CD14-positive monocyte (primary cell): ENCODE measurements at regions not wholly inside any gene's neighbourhood (a gene's known extent, or its start where the extent isn't known, plus 50 kb on each side); places are given as distances from the start of the nearest gene placed in this dataset.

ENCODE experiments used
- DNase-seq, 3 donors: peaks; one replicate each; pipeline ENCODE4 v3.0.0-alpha.2; 2011 to 2022
- H2AFZ ChIP-seq: 2 replicates; pipeline ENCODE4 v1.6.0; 2012; ENCODE audit warnings: mild to moderate bottlenecking, low read depth, low read length, inconsistent platforms; ENCODE audit not compliant: insufficient read depth, poor library complexity, severe bottlenecking
- H3K27ac ChIP-seq, 2 donors: 1 replicate in 1 of 2; 2 replicates in 1 of 2; pipeline ENCODE4 v1.5.1; 2012 to 2013; ENCODE audit warnings: low read length in 2 of 2, control low read depth in 1 of 2, inconsistent platforms in 1 of 2, low read depth in 1 of 2, mild to moderate bottlenecking in 1 of 2
- H3K27me3 ChIP-seq, 2 donors: one replicate each; pipeline versions ENCODE4 v1.6.0 to v1.6.1; 2011 to 2013; ENCODE audit warnings: low read length in 2 of 2; ENCODE audit not compliant: control insufficient read depth in 2 of 2, insufficient read depth in 2 of 2
- H3K36me3 ChIP-seq, 2 donors: replicated peaks in 1 of 2; 1 replicate in 1 of 2; 2 replicates in 1 of 2; pipeline versions ENCODE4 v1.5.1 to v1.6.1; 2012 to 2013; ENCODE audit warnings: low read length in 2 of 2, control low read depth in 1 of 2, inconsistent platforms in 1 of 2, mild to moderate bottlenecking in 1 of 2; ENCODE audit not compliant: insufficient read depth in 2 of 2, control insufficient read depth in 1 of 2
- H3K4me1 ChIP-seq, 2 donors: 1 replicate in 1 of 2; 2 replicates in 1 of 2; pipeline versions ENCODE4 v1.5.1 to v1.6.1; 2012 to 2013; ENCODE audit warnings: low read length in 2 of 2, control low read depth in 1 of 2, inconsistent platforms in 1 of 2, mild to moderate bottlenecking in 1 of 2, moderate library complexity in 1 of 2; ENCODE audit not compliant: insufficient read depth in 2 of 2, control insufficient read depth in 1 of 2
- H3K4me2 ChIP-seq: replicated peaks from 2 replicates; pipeline ENCODE3; 2012; ENCODE audit warnings: low read length, moderate library complexity, mild to moderate bottlenecking; ENCODE audit not compliant: poor library complexity, severe bottlenecking; ENCODE audit errors: extremely low read depth
- H3K4me3 ChIP-seq, 3 experiments: fragments of 200-600 bp in 1 of 3; sonication (generic) in 1 of 3; replicated peaks in 1 of 3; 1 replicate in 2 of 3; 2 replicates in 1 of 3; pipeline ENCODE4 v1.5.1; 2011 to 2013; ENCODE audit warnings: low read length in 3 of 3, mild to moderate bottlenecking in 3 of 3, control low read depth in 2 of 3, low read depth in 2 of 3, inconsistent platforms in 1 of 3, moderate library complexity in 1 of 3
- H3K79me2 ChIP-seq: 2 replicates; pipeline ENCODE4 v1.6.0; 2012; ENCODE audit warnings: mild to moderate bottlenecking, control low read depth, inconsistent platforms, low read length, moderate library complexity; ENCODE audit not compliant: insufficient read depth
- H3K9ac ChIP-seq: 2 replicates; pipeline ENCODE4 v1.6.0; 2017; ENCODE audit warnings: low read length, mild to moderate bottlenecking; ENCODE audit not compliant: insufficient read depth, poor library complexity, severe bottlenecking
- H3K9me3 ChIP-seq, 2 donors: replicated peaks in 1 of 2; 1 replicate in 1 of 2; 2 replicates in 1 of 2; pipeline versions ENCODE4 v1.5.1 to v1.6.1; 2012 to 2013; ENCODE audit warnings: low read length in 2 of 2, control low read depth in 1 of 2; ENCODE audit not compliant: control insufficient read depth in 1 of 2, insufficient read depth in 1 of 2
- H4K20me1 ChIP-seq: 2 replicates; pipeline ENCODE4 v1.6.0; 2012; ENCODE audit warnings: mild to moderate bottlenecking, low read length, control low read depth, moderate library complexity; ENCODE audit not compliant: insufficient read depth
- H3K27ac Mint-ChIP-seq, 7 donors: one replicate each; pipeline ENCODE4 v1.8.0; 2020; ENCODE audit warnings: mild to moderate bottlenecking in 7 of 7, mixed read lengths in 7 of 7, moderate library complexity in 6 of 7, inconsistent platforms in 2 of 7
- H3K27me3 Mint-ChIP-seq, 3 donors: one replicate each; pipeline ENCODE4 v1.8.0; 2021 to 2022; ENCODE audit warnings: low read depth in 3 of 3, mild to moderate bottlenecking in 3 of 3, mixed read lengths in 3 of 3, moderate library complexity in 3 of 3, inconsistent platforms in 1 of 3
- H3K36me3 Mint-ChIP-seq, 2 donors: one replicate each; pipeline ENCODE4 v1.8.0; 2020; ENCODE audit warnings: mixed read lengths in 2 of 2, inconsistent platforms in 1 of 2, mild to moderate bottlenecking in 1 of 2
- H3K4me1 Mint-ChIP-seq: one replicate; pipeline ENCODE4 v1.8.0; 2020; ENCODE audit warnings: mild to moderate bottlenecking, mixed read lengths
- H3K4me3 Mint-ChIP-seq, 2 donors: one replicate each; pipeline ENCODE4 v1.8.0; 2020; ENCODE audit warnings: mild to moderate bottlenecking in 2 of 2, mixed read lengths in 2 of 2, moderate library complexity in 1 of 2
- H3K9me3 Mint-ChIP-seq, 7 donors: one replicate each; pipeline ENCODE4 v1.8.0; 2020 to 2022; ENCODE audit warnings: mixed read lengths in 7 of 7, mild to moderate bottlenecking in 6 of 7, moderate library complexity in 6 of 7, inconsistent platforms in 2 of 7
- CTCF ChIP-seq: fragments of 200-600 bp; IDR thresholded peaks from one replicate; pipeline ENCODE4 v1.8.0; 2022; ENCODE audit warnings: antibody characterized with exemption, mild to moderate bottlenecking
- WGBS: methylation state at CpG from one replicate; pipeline ENCODE4 v1.1.5; 2013; ENCODE audit warnings: missing lambda C conversion rate; ENCODE audit not compliant: insufficient coverage; 5-methylcytosine and 5-hydroxymethylcytosine counted together
- intact Hi-C, 2 donors: fragments of 100-400 bp; cut with micrococcal nuclease; formaldehyde crosslinking; loops; one replicate each; pipeline versions ENCODE4 v1.15.0 to v1.15.1; 2023

GRCh38 chr7:16242920-16243319, 178.4 kb downstream of the CRPPA start:
- Histone ChIP-seq H3K4me3 (no peak overlapping the region), H3K27ac (no peak overlapping the region), H3K9me3 (peaks cover 0 to 5% of the 10 kb centered on the region in 2 donors), H4K20me1 (no peaks in the 10 kb centered on the region), H3K36me3 (no peaks in the 10 kb centered on the region), H3K4me1 (no peaks in the 10 kb centered on the region), H3K27me3 (no peaks in the 10 kb centered on the region), H3K79me2 (no peaks in the 10 kb centered on the region), H3K9ac (no peak overlapping the region), H2AFZ (no peak overlapping the region), H3K4me2 (no peak overlapping the region)
- H3K36me3 Mint-ChIP-seq, result no peaks in the 10 kb centered on the region
- peaks cover 2 to 6% (median 4%) of the 10 kb centered on the region in 7 donors for H3K9me3 Mint-ChIP-seq
- TF ChIP-seq CTCF, result no peak
- H3K4me1 Mint-ChIP-seq, result no peaks in the 10 kb centered on the region
- DNase-seq, result no peak
- intact Hi-C loops, result no loop called here
- WGBS, result no CpG with 5 or more reads among the region's 4 CpGs
- H3K4me3 Mint-ChIP-seq, result no peak overlapping the region
- H3K27me3 Mint-ChIP-seq, result no peaks in the 10 kb centered on the region
- H3K27ac Mint-ChIP-seq, result no peak overlapping the region

- H3K27ac ChIP-seq, result no peak overlapping the region
- peaks cover 0 to 4% of the 10 kb centered on the region in 2 donors for H3K9me3 ChIP-seq
- Mint-ChIP-seq H3K27ac (no peak overlapping the region), H3K9me3 (peaks cover 0 to 5% (median 2%) of the 10 kb centered on the region in 7 donors), H3K27me3 (no peaks in the 10 kb centered on the region), H3K36me3 (no peaks in the 10 kb centered on the region), H3K4me3 (no peak overlapping the region), H3K4me1 (no peaks in the 10 kb centered on the region)
- H3K9ac ChIP-seq, result no peak overlapping the region
- no peak for TF ChIP-seq CTCF
- no peaks in the 10 kb centered on the region for H3K27me3 ChIP-seq
- DNase-seq, result no peak
- H2AFZ ChIP-seq, result no peak overlapping the region
- no peaks in the 10 kb centered on the region for H3K4me1 ChIP-seq
- H3K4me2 ChIP-seq, result no peak overlapping the region
- no peaks in the 10 kb centered on the region for H4K20me1 ChIP-seq
- no peaks in the 10 kb centered on the region for H3K79me2 ChIP-seq
- intact Hi-C loops, result no loop called here
- H3K4me3 ChIP-seq, result no peak overlapping the region
- no peaks in the 10 kb centered on the region for H3K36me3 ChIP-seq
Measured at GRCh38 chr7:16241017-16241416, 180.3 kb downstream of the CRPPA start.
